K562 (cell line): ENCODE measurements at regions not wholly inside any gene's neighbourhood (a gene's known extent, or its start where the extent isn't known, plus 50 kb on each side); places are given as distances from the start of the nearest gene placed in this dataset.

Experiments used
- ATAC-seq: fragments of 200-7000 bp; cut with Tn5 transposase; 3 replicates; pipeline ENCODE4 v1.9.1; 2020; ENCODE audit warnings: moderate library complexity
- BruUV-seq: library from RNA; stranded (reverse); fragments of 400-500 nt; replicated peaks from 2 replicates; lab custom pipeline; 2021; lab: Mats Ljungman, UMichigan
- CTCF ChIA-PET: fragments of 300-600 bp; formaldehyde crosslinking; extraction: SDS; loops from one replicate; lab custom pipeline; 2021; ENCODE audit warnings: low intra/inter-chr PET ratio; lab: Yijun Ruan, JAX
- POLR2A ChIA-PET: fragments of 300-600, 350-650 bp; sonication (Branson Sonifier 250); formaldehyde crosslinking; extraction: SDS; loops from one replicate; lab custom pipeline; 2021; ENCODE audit warnings: antibody characterized with exemption, inconsistent platforms; lab: Yijun Ruan, JAX
- DNase-seq, 4 experiments: peaks; one replicate each; pipeline versions ENCODE4 v3.0.0 to v3.0.0-alpha.2; 2011 to 2018; ENCODE audit warnings: low spot score in 3 of 4, mixed read lengths in 3 of 4; ENCODE audit errors: extremely low read depth in 1 of 4
- FAIRE-seq: peaks from 2 replicates; lab custom pipeline; 2011; peaks lifted over from hg19 to GRCh38; lab: Jason Lieb, UNC
- H2AFZ ChIP-seq: 2 replicates; pipeline ENCODE4 v1.6.0; 2011; ENCODE audit warnings: low read depth, low read length, control low read depth, inconsistent platforms
- H3K27ac ChIP-seq: fragments of 200-600 bp; 3 replicates; pipeline ENCODE4 v1.8.0; 2011; ENCODE audit warnings: low read depth, mild to moderate bottlenecking, control low read depth, inconsistent platforms, low read length, moderate library complexity, mixed read lengths; ENCODE audit errors: extremely low read depth
- H3K27me3 ChIP-seq, 2 experiments: fragments of 300-600 bp in 1 of 2; 2 replicates in 1 of 2; 3 replicates in 1 of 2; pipeline versions ENCODE4 v1.6.0 to v1.8.0; 2011; ENCODE audit warnings: inconsistent platforms in 2 of 2, low read length in 2 of 2, mild to moderate bottlenecking in 1 of 2, mixed read lengths in 1 of 2, moderate library complexity in 1 of 2; ENCODE audit not compliant: control insufficient read depth in 2 of 2, insufficient read depth in 2 of 2
- H3K36me3 ChIP-seq: fragments of 300-600 bp; 3 replicates; pipeline ENCODE4 v1.8.0; 2011; ENCODE audit warnings: mild to moderate bottlenecking, low read length, inconsistent platforms; ENCODE audit not compliant: control insufficient read depth, insufficient read depth
- H3K4me1 ChIP-seq, 2 experiments: fragments of 200-600 bp in 1 of 2; replicated peaks in 1 of 2; 2 replicates in 1 of 2; 3 replicates in 1 of 2; pipeline versions ENCODE4 v1.5.1 to v1.8.0; 2011; ENCODE audit warnings: inconsistent platforms in 2 of 2, low read length in 2 of 2, mild to moderate bottlenecking in 1 of 2, mixed read lengths in 1 of 2, moderate library complexity in 1 of 2; ENCODE audit not compliant: control insufficient read depth in 2 of 2, insufficient read depth in 2 of 2
- H3K4me2 ChIP-seq: 2 replicates; pipeline ENCODE4 v1.6.1; 2011; ENCODE audit warnings: low read length, control low read depth, inconsistent platforms, mixed read lengths; ENCODE audit not compliant: insufficient read depth
- H3K4me3 ChIP-seq: fragments of 200-600 bp; sonication (generic), shearing (Covaris generic); 2 replicates; pipeline ENCODE4 v1.5.1; 2016; ENCODE audit warnings: control low read depth, inconsistent platforms
- H3K79me2 ChIP-seq: fragments of 200-600 bp; 3 replicates; pipeline ENCODE4 v1.8.0; 2011; ENCODE audit warnings: low read length, inconsistent platforms; ENCODE audit not compliant: control insufficient read depth, insufficient read depth
- H3K9ac ChIP-seq, 2 experiments: 2 replicates each; pipeline versions ENCODE4 v1.6.0 to v1.6.1; 2011; ENCODE audit warnings: low read depth in 2 of 2, low read length in 2 of 2, control low read depth in 1 of 2, inconsistent platforms in 1 of 2, mild to moderate bottlenecking in 1 of 2, mixed read lengths in 1 of 2; ENCODE audit not compliant: insufficient read depth in 1 of 2
- H3K9me1 ChIP-seq: one replicate; pipeline ENCODE4 v1.6.0; 2011; ENCODE audit warnings: inconsistent platforms, mild to moderate bottlenecking, low read length, moderate library complexity; ENCODE audit not compliant: control insufficient read depth, insufficient read depth
- H3K9me3 ChIP-seq: replicated peaks from 2 replicates; pipeline ENCODE4 v1.5.1; 2011; ENCODE audit warnings: low read depth, low read length, inconsistent platforms; ENCODE audit not compliant: control insufficient read depth, insufficient read depth
- H4K20me1 ChIP-seq: replicated peaks from 2 replicates; pipeline ENCODE4 v1.6.1; 2011; ENCODE audit warnings: low read length, inconsistent platforms, mixed read lengths; ENCODE audit not compliant: control insufficient read depth, insufficient read depth
- CBX3 ChIP-seq, 2 experiments: IDR thresholded peaks; 1 replicate in 1 of 2; 2 replicates in 1 of 2; pipeline ENCODE4 v1.6.1; 2012; ENCODE audit warnings: inconsistent platforms in 2 of 2, low read length in 2 of 2, borderline replicate concordance in 1 of 2, control low read depth in 1 of 2
- FOXK2 ChIP-seq, 2 experiments: fragments of 450-650 bp; IDR thresholded peaks in 1 of 2; conservative IDR thresholded peaks in 1 of 2; 2 replicates each; pipeline ENCODE4 v1.6.1; 2016; ENCODE audit warnings: low read depth in 2 of 2, mild to moderate bottlenecking in 1 of 2
- HMG20B ChIP-seq: fragments of 250-450 bp; sonication (Bioruptor Pico); IDR thresholded peaks from 2 replicates; pipeline ENCODE4 v1.5.0; 2021; ENCODE audit warnings: mild to moderate bottlenecking
- NCOA2 ChIP-seq, 2 experiments: fragments of 450-650 bp; IDR thresholded peaks; 2 replicates each; pipeline ENCODE4 v1.6.1; 2018; ENCODE audit warnings: mild to moderate bottlenecking in 2 of 2, moderate library complexity in 1 of 2; ENCODE audit not compliant: partially characterized antibody in 2 of 2
- NFE2 ChIP-seq: IDR thresholded peaks from 2 replicates; pipeline ENCODE4 v1.6.1; 2014; ENCODE audit warnings: antibody characterized with exemption, low read depth
- TAF7 ChIP-seq: fragments of 450-650 bp; IDR thresholded peaks from 2 replicates; pipeline ENCODE4 v1.6.1; 2016; ENCODE audit warnings: missing genetic modification characterization, missing compliant biosample characterization
- ZC3H4 ChIP-seq: sonication (generic); formaldehyde crosslinking; IDR thresholded peaks from 2 replicates; pipeline ENCODE4 v1.9.0; 2021; ENCODE audit warnings: missing genetic modification reagents, borderline replicate concordance
- WGBS: fragments of 100-300 bp; shearing (Covaris generic); methylation state at CpG from one replicate; pipeline ENCODE4 v1.1.6; 2016; ENCODE audit warnings: low coverage, mixed read lengths; ENCODE audit not compliant: insufficient coverage; ENCODE audit errors: missing lambda C conversion rate; 5-methylcytosine and 5-hydroxymethylcytosine counted together
- in situ Hi-C: fragments of 300-500 bp; cut with MboI; formaldehyde crosslinking; loops from 4 replicates; pipeline ENCODE4 v1.15.0; 2018; ENCODE audit warnings: inconsistent platforms, mixed read lengths
- intact Hi-C: fragments of 100-400 bp; cut with micrococcal nuclease; formaldehyde crosslinking; loops from 2 replicates; pipeline ENCODE4 v1.14.2; 2022
- TF ChIP-seq, protein P1 (sequence below): fragments of 250-450 bp; sonication (Bioruptor Pico); IDR thresholded peaks from 2 replicates; pipeline ENCODE4 v1.5.0; 2021
- TF ChIP-seq, protein P2 (sequence below): fragments of 250-450 bp; sonication (Bioruptor Pico); IDR thresholded peaks from 2 replicates; pipeline ENCODE4 v1.6.1; 2021; ENCODE audit warnings: mild to moderate bottlenecking
- TF ChIP-seq, protein P3 (sequence below), 2 experiments: fragments of 450-650 bp; IDR thresholded peaks; 2 replicates each; pipeline ENCODE4 v1.6.1; 2016; ENCODE audit warnings: mild to moderate bottlenecking in 2 of 2, borderline replicate concordance in 1 of 2, low read depth in 1 of 2, moderate library complexity in 1 of 2

DNA sequence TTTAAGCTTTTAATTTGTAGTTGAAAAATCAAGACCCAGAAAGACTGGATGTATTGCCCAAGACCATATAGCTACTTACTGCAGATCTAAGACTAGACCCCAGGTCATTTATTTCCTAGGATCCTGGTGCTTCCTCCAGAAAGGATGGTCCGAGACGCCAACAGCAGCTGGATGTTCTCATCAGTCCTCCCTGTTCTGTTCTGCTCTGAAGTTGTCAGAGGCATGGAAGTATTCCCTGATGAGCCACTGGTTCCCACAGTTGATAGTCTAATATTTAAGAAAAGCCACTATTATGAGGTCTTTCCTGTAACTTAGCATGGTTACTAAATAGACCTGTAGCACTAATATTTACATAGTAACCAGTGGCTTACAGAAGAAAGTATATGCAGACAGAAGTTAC is 393.5 kb downstream of the MTX2 start:
- in situ Hi-C loops = no loop called here
- FAIRE-seq = no peak

More for the DNA sequence above, 393.5 kb downstream of the MTX2 start:
- intact Hi-C loops = no loop called here
- Histone ChIP-seq H3K4me1 (no peaks in the 10 kb centered on the region), H2AFZ (no peak overlapping the region), H3K36me3 (no peaks in the 10 kb centered on the region), H3K9ac (no peak overlapping the region), H4K20me1 (no peaks in the 10 kb centered on the region), H3K9me3 (no peaks in the 10 kb centered on the region), H3K4me2 (no peak overlapping the region), H3K27me3 (peaks cover 0 to 2% of the 10 kb centered on the region in 2 experiments; a peak in 2 of 5 replicates), H3K27ac (no peak overlapping the region), H3K9me1 (no peaks in the 10 kb centered on the region), H3K4me3 (no peak overlapping the region), H3K79me2 (no peaks in the 10 kb centered on the region)
- DNase-seq (no peak), ATAC-seq (no peak)
- ChIA-PET CTCF (no interaction called here), POLR2A (no interaction called here)
- TF ChIP-seq, protein P1, sequence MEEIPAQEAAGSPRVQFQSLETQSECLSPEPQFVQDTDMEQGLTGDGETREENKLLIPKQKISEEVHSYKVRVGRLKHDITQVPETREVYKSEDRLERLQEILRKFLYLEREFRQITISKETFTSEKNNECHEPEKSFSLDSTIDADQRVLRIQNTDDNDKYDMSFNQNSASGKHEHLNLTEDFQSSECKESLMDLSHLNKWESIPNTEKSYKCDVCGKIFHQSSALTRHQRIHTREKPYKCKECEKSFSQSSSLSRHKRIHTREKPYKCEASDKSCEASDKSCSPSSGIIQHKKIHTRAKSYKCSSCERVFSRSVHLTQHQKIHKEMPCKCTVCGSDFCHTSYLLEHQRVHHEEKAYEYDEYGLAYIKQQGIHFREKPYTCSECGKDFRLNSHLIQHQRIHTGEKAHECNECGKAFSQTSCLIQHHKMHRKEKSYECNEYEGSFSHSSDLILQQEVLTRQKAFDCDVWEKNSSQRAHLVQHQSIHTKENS (CRISPR knock-in tag) = no peak
- TF ChIP-seq NCOA2 (IDR thresholded peaks at IDR 0.05; ENCODE audit: partially characterized antibody in 2 of 2) (no peak), NFE2 (no peak), HMG20B (no peak), FOXK2 (conservative IDR thresholded peaks at IDR 0.05 in 1 of 2, IDR thresholded peaks at IDR 0.05 in 1 of 2; ENCODE audit: low read depth in 2 of 2) (no peak), CBX3 (IDR thresholded peaks at IDR 0.05; ENCODE audit: borderline replicate concordance in 1 of 2, low read length in 2 of 2) (no peak), TAF7 (no peak), ZC3H4 (CRISPR knock-in tag) (no peak)
- TF ChIP-seq, protein P2, sequence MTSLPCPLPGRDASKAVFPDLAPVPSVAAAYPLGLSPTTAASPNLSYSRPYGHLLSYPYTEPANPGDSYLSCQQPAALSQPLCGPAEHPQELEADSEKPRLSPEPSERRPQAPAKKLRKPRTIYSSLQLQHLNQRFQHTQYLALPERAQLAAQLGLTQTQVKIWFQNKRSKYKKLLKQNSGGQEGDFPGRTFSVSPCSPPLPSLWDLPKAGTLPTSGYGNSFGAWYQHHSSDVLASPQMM (CRISPR knock-in tag) = no peak
- TF ChIP-seq, protein P3, sequence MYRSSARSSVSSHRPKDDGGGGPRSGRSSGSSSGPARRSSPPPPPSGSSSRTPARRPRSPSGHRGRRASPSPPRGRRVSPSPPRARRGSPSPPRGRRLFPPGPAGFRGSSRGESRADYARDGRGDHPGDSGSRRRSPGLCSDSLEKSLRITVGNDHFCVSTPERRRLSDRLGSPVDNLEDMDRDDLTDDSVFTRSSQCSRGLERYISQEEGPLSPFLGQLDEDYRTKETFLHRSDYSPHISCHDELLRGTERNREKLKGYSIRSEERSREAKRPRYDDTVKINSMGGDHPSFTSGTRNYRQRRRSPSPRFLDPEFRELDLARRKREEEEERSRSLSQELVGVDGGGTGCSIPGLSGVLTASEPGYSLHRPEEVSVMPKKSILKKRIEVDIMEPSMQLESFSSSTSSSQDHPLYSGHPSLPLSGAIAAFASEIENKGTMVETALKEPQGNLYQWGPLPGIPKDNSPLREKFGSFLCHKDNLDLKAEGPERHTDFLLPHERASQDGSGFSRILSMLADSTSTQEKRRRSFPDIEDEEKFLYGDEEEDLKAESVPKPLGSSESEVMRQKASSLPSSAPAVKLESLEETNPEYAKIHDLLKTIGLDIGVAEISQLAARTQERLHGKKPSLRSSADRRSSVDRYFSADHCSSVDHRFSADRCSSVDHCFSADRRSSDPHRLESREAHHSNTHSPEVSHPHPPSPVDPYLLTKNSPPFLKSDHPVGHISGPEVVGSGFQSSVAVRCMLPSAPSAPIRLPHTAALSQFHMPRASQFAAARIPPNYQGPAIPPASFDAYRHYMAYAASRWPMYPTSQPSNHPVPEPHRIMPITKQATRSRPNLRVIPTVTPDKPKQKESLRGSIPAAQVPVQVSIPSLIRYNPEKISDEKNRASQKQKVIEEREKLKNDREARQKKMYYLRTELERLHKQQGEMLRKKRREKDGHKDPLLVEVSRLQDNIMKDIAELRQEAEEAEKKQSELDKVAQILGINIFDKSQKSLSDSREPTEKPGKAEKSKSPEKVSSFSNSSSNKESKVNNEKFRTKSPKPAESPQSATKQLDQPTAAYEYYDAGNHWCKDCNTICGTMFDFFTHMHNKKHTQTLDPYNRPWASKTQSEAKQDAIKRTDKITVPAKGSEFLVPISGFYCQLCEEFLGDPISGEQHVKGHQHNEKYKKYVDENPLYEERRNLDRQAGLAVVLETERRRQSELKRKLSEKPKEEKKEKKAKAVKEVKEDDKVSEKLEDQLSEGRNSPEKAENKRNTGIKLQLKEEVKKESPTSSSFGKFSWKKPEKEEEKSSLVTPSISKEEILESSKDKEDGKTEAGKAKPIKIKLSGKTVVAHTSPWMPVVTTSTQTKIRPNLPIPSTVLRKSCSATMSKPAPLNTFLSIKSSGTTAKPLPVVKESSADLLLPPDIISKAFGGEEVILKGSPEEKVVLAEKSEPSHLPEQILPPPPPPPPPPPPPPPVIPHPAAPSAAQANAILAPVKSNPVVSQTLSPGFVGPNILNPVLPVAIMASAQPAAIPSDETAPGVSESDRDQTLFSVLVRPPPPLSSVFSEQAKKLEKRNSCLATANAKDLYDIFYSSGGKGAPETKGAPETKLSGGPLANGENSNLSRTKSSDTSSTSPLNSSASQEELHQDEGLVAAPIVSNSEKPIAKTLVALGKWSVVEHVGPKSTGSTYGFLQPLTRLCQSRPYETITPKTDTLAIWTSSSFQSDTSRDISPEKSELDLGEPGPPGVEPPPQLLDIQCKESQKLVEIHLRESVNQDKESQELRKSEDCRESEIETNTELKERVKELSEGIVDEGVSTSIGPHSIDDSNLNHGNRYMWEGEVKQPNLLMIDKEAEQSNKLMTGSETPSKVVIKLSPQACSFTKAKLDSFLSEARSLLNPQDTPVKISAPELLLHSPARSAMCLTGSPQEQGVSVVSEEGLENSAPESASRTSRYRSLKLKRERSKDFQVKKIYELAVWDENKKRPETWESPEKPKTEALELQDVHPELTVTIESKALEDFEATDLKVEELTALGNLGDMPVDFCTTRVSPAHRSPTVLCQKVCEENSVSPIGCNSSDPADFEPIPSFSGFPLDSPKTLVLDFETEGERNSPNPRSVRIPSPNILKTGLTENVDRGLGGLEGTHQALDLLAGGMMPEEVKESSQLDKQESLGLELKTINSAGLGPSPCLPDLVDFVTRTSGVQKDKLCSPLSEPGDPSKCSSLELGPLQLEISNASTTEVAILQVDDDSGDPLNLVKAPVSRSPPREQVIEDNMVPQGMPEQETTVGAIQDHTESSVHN (IDR thresholded peaks at IDR 0.05; ENCODE audit: borderline replicate concordance in 1 of 2, low read depth in 1 of 2) = no peak
- WGBS = 0% methylated on average over 2 of the region's 2 CpGs
- no TSS peak for BruUV-seq
